H4 (cell line): ENCODE measurements at regions not wholly inside any gene's neighbourhood (a gene's known extent, or its start where the extent isn't known, plus 50 kb on each side); places are given as distances from the start of the nearest gene placed in this dataset.
"Not testable (repeated sequence)": the region's sequence is repeated elsewhere in the genome, so short reads cannot be mapped to it uniquely, and the experiment has no call there.

ENCODE experiments used
- DNase-seq: peaks from one replicate; pipeline ENCODE4 v3.0.0-alpha.2; 2015; ENCODE audit warnings: low spot score

DNA sequence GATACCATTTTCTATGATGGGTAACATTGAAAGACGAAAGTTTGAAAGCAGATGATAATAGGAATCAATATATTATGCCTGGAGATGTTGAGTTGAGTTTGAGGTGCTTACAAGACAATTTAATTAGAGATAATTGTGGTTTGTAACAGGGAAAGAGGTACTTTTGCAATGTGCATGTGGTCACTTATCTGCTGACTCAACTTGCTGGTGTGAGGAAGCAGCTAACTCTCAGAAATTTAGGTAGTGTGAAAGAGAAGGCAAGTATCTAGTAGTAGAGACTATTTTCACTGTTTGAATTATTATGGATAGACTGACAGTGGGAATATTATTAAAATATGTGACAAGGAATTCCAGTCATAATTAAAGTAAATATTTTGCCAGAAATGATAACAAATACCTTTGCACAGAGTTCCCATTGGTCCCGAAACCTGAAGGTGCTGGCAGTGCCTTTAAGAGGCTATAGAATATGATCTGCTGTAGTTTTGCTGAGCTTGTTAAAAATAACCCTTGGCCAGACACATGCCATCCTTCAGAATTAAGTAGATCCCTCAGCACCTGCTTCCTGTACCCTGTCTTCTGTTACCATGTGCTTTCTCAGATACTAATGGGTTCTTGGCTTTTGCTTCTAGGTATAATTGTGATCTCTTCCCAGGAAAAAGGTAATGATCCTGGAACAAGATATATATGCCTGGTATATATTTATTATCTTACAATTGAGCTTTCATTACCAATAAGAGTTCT is 315.9 kb downstream of the BCHE start:
- no peak for DNase-seq

DNA sequence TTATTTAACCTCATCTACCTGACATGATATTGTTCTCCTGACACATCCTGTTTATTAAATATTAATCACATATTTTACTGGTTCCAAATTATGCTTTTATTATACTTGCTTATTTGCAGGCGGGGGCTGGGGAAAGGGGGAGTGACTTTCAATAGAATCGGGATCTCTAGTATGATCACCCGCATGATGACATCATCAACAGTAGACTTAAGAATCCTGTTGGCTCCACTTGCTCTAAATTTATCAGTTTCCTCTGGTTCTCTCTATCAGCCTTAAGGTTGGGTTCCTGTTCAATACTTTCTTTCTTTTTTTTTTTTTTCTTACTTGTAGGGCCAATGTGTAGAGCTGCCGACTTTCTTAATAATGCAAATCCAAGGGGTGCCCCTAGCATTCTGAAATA is 317.5 kb downstream of the BCHE start:
- DNase-seq, result no peak

DNA sequence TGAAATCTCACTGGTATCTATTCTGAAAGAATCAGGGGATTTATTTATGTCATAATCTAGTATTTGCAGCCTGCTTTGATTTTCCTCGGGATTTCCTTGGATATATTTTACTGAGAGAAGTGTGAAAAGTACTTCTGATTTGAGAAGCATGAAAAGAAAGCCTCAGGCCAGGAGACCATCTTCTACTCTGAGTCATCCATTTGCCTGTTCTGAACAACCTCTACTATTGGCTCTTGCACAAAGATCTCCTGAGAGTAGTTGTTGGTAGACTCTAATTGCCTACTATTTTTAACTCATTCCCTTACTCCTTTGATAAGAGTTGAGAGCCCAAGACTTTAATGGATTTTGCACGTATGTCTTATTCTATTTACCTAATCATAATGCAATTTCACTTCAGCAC is 318.9 kb downstream of the BCHE start:
- DNase-seq, result peak; percentile 35

DNA sequence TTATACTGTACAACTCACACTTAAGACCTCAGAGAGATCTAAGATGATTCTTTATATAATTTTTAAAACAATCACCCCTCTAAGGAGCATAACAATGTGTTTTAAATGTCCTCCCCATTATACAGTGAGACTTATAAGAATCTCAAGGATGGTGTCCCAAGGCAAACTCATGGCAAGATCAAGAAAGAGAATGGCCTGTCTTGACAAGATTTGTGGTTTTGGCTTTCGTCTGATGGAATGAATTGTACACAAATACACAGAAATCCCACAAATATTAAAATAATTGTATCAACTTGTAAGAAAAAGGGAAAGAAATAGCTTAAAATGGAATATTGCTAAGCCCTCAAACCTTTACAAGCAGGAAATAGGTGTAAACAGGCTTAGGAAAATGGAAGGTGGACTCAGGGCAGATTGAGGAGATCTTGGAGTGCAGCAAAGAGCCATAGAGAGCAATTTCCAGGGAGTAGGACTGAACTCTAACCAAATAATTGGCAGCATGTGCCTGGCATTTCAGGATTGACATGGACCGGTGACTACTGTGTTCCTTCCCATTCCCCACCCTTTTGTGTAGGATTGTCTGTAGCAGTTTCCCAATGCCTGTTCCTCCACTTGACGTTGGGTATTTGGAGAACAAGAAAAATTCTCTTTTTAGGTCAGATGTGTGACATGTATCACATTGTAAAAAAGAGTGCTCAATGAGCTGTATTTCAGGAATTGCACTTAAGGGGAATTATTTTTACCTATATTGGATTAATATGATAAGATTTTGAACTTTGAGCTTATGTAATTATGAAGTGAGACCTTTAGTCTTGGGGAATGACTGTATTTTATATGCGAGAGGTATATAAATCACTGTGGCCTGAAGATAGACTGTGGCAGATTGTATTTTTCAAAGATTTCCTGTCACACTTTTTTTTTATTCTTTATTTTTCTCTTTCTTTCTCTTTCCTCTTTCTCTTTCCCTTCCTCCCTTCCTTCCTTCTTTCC is 317.8 kb upstream of the SLITRK3 start:
- no peak for DNase-seq

DNA sequence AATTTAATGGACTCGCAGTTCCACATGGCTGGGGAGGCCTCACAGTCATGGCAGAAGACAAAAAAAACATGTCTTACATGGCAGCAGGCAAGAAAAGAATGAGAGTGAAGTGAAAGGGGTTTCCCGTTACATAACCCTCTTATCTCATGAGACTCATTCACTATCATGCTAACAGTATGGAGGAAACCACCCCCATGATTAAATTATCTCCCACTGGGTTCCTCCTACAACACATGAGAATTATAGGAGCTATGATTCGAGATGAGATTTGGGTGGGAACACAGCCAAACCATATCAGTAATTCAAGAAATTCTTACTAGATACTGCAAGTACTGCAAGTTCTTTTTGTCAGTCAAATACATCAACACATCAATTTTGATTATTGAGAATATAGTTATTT is 311.4 kb upstream of the SLITRK3 start:
- DNase-seq, result no peak

DNA sequence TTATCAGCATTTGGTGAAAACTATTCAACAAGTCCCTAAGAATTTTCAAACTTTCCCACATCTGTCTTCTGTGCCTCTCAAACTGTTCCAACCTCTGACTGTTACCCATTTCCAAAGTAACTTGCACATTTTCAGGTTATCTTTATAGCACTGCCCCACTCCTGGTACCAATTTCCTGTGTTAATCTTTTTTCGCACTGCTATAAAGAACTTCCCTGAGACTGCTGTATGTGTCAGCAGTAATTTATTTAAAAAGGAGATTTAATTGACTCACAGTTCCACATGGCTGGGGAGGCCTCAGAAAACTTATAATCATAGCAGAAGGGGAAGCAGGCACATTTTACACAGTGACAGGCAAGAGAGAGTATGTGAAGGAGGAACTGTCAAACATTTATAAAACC is 310.9 kb upstream of the SLITRK3 start:
- no peak for DNase-seq

DNA sequence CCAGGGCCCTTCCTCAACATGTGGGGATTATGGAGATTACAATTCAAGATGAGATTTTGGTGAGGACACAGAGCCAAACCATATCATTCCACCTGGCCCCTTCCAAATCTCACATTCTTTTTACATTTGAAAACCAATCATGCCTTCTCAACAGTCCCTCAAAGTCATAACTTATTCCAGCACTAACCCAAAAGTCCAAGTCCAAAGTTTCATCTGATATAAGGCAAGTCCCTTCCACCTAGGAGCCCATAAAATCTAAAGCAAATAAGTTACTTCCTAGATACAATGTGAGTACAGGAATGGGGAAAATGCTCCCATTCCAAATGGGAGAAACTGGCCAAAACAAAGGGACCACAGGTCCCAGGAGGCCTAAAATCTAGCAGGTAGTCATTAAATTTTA is 309.5 kb upstream of the SLITRK3 start:
- DNase-seq, result no peak

DNA sequence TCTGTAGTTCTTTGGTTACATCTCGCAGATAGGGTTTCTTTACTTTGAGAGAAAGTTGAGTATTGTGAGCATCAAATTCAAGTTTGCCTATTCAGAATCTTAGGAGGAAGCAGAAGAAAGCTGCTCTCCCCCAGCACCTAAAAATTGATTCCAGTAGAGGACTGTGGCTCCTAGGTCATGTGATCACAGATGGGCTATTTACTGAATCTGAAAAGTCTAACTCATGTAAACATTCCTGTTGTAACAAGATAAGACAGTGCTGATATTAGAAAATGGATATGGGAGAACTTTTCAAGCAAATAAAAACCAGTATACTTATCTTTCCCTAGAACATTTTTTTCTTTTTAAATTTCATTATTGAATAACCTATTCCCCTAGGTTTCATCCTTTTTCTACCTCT is 308.4 kb upstream of the SLITRK3 start:
- DNase-seq, result no peak

DNA sequence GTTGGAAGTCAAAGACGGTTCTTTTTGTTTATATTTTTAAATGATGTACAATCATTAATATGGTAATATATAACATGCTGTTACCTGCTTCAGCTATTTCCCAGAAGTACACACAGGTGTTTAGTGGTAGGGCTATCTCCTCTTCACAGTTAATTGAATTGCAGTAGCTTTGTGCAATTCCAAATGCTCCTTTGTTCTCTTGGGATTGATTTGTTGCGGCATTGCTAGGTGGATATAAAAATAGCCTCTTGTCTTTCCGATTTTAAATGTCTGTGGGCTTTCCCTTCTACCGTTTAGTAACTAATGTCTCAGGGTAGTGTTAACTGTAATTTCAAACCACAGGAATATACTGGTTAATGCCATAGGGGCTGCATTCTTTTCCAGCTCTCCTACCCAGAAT is 307.6 kb upstream of the SLITRK3 start:
- DNase-seq, result no peak

DNA sequence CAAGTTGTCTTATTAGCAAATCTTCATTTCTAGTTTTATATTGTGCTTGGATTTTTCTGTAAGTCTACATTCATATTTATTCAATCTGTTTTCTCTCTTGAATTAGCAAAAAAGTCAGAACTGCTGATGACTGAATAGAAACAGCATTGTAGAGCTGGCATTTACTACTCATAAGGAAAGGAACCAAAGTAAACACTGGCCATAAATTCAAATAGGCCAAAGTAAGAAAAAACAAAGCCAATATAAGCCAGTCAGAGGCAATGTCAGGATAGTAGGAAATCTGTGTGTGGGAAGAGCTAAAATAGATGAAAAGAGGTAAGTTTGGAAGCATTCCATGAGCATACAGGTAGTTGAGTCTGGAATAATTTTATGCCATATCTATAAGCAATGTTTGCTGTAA is 307.2 kb upstream of the SLITRK3 start:
- no peak for DNase-seq

DNA sequence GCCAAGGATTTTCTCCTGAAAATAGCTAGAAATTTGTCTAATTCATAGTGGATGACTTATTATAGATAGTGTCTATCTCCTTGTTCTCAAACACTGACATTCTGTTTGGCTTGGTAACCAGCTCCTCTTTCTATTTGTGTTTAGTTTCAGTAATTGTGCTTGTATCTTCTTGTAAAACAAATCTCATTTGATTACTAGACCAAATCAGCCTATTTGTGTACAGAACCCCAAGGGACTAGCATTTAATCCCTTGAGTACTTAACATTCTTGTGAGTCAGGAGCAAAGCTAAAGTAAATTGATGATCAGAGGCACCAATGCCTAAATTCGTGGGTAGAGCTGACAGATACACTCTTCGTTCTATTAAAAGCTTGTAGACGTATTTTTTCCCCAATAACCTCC is 306.5 kb upstream of the SLITRK3 start:
- no peak for DNase-seq

DNA sequence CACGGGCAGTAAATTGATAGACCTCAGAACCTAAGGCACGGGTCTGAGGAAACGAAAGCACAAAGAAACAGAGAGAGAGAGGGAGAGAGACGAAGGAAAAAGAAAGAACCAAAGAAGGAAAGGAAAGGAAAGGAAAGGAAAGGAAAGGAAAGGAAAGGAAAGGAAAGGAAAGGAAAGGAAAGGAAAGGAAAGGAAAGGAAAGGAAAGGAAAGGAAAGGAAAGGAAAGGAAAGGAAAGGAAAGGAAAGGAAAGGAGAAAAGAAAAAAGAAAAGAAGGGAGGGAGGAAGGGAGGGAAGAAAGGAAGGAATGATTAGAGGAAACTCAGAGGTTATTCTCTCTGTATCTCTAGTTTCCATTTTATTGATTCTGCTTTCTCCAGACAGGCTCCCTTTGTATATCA is 302.6 kb upstream of the SLITRK3 start:
- not testable (repeated sequence) for DNase-seq

DNA sequence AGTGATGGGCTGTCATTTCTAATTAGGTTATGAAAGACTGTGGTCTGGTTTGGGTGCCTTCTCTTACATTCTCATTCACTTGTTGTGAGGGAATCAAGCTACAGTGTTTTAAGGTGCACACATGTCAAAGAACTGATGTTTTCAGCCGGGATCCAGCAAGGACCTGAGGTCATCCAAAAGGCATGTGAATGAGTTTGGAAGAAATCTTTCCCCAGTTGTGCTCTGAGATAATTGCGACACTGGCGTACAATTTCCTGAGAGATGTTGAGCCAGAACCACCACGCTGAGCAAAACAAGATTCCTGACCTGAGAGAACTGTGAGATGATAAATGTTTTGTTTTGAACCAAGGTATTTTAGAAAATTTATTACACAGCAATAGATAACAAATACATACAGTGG is 295.3 kb upstream of the SLITRK3 start:
- no peak for DNase-seq

DNA sequence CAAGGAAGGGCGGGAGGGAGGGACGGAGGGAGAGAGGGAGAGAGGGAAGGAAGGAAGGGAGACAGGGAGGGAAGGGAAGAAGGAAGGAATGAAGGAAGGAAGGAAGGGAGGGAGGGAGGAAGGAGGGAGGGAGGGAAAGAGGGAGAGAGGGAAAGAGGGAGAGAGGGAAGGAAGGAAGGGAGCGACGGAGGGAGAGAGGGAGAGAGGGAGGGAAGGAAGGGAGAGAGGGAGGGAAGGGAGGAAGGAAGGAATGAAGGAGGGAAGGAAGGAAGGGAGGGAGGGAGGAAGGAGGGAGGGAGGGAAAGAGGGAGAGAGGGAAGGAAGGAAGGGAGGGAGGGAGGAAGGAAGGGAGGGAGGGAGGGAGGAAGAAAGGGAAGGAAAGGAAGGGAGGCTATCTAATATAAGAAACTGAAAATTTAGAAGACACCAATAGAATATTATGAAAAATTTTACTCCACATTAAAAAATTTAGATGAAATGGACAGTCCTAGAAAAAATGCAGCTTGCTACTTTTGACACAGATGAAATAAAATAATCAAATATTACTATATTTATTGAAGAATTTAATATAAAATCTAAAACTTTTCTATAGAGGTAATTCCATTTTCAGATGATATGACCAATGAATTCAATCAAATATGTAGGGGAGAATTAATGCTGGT is 280.3 kb upstream of the SLITRK3 start:
- DNase-seq, result no peak

DNA sequence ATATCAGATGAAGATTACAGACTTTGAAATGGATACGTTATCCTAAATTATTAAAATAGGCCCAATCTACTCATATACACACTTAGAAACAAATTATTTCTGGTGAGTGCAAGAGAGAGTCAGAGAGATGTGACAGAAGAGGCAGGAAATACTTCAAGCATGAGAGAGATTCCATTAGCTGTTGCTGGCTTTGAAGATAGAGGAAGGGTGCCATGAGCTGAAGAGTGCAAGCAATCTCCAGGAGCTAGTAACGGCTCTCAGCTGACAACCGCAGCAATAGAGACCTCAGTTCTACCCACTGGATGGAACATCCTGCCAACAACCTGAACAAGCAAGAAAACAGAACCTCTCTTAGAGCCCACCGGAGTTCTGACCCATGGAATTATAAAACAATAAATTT is 270.7 kb upstream of the SLITRK3 start:
- DNase-seq, result no peak

DNA sequence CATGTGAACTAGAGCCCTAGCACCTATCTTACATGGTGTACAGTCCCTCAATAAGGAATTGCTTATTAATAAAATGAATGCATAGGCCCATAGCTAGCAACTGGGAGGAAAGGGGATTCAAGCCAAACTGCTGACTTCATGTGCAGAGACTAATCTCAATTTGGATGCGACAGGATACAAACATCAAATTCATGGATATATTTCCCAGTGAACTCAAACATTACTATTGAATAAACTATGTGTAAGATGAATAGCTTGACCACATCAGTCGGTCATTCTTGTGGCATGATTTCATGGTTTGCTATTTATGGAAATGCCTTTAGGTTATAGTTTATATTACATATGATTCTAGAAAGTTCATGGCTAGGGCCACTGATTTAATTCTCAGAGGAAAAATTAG is 268.6 kb upstream of the SLITRK3 start:
- peak; percentile 9 for DNase-seq

DNA sequence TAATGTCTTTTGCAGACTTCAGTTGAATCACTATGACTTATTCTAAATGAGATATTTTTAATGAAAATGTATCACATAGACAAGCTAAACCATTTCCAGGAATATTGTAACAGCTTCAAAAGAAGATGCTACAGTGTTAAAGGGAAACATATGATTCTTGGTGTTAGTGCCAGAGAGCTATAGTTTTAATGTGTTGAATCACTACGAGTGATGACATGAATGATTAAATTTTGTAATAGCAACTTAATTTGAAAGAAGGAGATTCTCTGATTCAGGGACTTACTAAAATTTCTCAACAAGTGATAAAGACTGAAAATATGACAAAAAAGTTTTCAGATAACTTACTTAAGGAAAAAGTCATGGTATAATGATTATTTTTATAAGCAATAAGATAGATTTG is 267.3 kb upstream of the SLITRK3 start:
- no peak for DNase-seq

DNA sequence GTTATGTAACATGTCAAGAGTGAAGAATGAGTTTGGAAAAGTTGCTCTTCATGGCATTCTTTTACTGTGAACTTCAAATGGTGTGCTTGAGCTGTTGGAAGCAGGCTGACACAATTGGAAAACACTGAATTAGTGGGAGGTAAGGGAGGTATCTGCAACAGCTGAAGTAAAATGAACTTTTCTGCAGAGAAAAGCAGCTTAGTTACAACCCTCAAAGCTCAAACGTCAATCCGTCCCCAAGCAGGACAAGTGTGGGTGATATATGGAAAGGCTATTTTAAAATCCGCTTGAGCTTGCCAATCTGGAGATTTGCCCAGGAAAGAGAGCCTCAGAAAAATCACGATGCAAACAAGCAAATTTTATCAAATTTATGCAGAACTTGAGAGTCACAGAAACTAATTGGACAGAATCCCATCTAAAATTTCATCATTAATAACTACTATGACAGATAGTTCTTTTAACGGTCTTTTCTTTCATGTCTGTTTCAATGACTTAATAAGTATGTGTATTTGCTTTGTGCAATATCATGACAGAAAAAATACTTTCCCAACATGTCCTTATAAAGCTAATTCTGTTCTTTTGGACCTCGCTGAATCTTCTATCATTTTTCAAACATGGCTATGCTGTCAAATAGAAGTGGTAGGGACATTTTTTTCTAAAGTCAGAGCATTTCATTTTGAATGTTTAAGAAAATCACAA is 266.6 kb upstream of the SLITRK3 start:
- DNase-seq, result no peak

DNA sequence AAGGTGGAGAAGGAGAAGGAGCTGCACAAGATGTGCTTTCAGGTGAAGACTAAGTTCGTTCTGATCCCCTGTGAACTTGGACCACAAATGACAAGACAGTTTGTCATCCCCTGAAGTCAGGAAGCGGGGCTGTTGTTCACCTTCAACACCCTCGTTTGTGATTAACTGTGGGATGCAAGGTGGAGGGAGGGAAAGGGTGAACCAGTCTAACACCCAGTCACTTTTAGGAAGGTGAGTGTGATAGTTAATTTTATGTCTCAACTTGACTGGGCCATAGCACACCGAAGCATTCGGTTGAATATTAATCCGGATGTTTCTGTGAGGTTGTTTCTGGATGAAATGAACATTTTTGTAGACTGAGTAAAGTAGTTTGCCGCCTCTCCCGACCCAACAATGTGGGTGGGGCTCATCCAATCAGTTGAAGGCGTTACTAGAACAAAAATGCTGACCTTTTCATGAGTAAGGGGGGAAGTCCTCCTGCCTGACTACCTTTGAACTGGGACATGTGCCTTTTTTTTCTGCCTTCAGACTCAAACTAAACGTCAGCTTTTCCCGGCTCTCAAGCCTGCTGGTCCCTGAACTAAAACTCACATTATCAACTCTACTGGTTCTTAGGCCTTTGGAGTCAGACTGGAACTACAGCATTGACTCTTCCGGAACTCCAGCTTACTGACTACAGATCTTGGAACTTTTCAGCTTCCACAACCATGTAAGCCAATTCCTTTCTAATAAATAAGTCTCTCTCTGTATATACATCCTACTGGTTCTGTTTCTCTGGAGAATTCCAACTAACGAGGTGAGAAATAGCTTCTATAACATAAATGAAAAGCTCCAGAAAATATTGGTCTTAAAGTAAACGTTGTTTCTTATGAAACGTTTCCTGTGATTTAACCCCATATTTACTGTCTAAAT is 264.0 kb upstream of the SLITRK3 start:
- no peak for DNase-seq

DNA sequence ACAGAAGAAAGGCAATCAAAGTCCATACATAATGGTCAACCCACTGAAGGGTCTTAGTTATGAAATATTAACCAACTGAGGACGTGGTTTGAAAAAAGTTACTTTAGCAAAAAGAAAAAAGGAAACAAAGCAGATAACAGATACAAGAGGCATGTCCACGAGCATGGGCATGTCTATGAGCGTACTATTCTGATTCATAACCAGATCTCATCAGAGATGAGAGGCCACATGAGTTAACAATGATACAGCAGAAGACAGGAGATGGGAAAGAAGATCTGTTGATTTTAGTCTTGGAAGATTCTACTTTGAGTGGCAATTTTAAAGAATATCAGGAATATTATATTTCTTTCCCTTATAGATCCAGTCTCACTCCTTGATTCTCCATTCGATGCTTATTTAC is 262.9 kb upstream of the SLITRK3 start:
- no peak for DNase-seq

DNA sequence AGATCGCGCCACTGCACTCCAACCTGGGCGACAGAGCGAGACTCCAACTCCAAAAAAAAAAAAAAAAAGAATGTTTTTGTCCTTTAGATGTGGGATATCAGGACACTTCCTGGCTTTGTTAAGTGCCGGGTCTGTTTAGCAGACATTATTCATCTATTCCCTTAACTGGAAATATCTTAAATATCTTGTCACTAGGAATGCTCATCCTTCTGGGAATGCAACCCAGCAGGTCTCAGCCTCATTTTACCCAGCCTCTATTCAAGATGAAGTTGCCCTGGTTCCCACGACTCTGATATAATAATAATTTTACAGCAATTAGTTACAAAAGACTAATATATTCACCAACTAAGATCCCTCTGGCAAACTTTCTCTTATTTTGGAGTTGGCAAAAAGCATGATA is 260.9 kb upstream of the SLITRK3 start:
- DNase-seq, result no peak
